Naive thymus-derived CD4-positive, alpha-beta T cell (primary cell): ENCODE measurements at regions not wholly inside any gene's neighbourhood (a gene's known extent, or its start where the extent isn't known, plus 50 kb on each side); places are given as distances from the start of the nearest gene placed in this dataset.

Experiments used
- ATAC-seq: fragments of 150-1000 bp; cut with Tn5 transposase; 2 replicates; pipeline ENCODE4 v1.10.0; 2021; ENCODE audit warnings: mild to moderate bottlenecking, moderate library complexity
- CTCF ChIA-PET: fragments of 350-600 bp; sonication (Branson Sonifier 250); formaldehyde crosslinking; loops from one replicate; lab custom pipeline; 2021; ENCODE audit warnings: antibody characterized with exemption; lab: Charles Lee
- POLR2A ChIA-PET: fragments of 350-600 bp; sonication (Branson Sonifier 250); formaldehyde crosslinking; loops from one replicate; lab custom pipeline; 2021; ENCODE audit warnings: antibody characterized with exemption, inconsistent platforms; lab: Charles Lee
- DNase-seq, 9 donors: peaks; one replicate each; pipeline versions ENCODE4 v3.0.0 to v3.0.0-alpha.2; 2020 to 2022; ENCODE audit warnings: mixed read lengths in 1 of 9
- H3K27ac ChIP-seq: one replicate; pipeline ENCODE4 v1.7.0; 2013; ENCODE audit warnings: mild to moderate bottlenecking, low read depth, low read length, moderate library complexity
- H3K27me3 ChIP-seq, 2 donors: one replicate each; pipeline ENCODE4 v1.7.0; 2013; ENCODE audit warnings: low read length in 2 of 2, mild to moderate bottlenecking in 2 of 2, moderate library complexity in 2 of 2; ENCODE audit not compliant: control insufficient read depth in 2 of 2, insufficient read depth in 2 of 2
- H3K36me3 ChIP-seq, 3 experiments: 1 replicate in 2 of 3; 2 replicates in 1 of 3; pipeline ENCODE4 v1.7.0; 2013; ENCODE audit warnings: low read length in 3 of 3, mild to moderate bottlenecking in 3 of 3, moderate library complexity in 1 of 3; ENCODE audit not compliant: insufficient read depth in 3 of 3, control insufficient read depth in 2 of 3
- H3K4me1 ChIP-seq, 2 donors: one replicate each; pipeline ENCODE4 v1.7.0; 2013; ENCODE audit warnings: low read length in 2 of 2, mild to moderate bottlenecking in 2 of 2, moderate library complexity in 1 of 2; ENCODE audit not compliant: control insufficient read depth in 2 of 2, insufficient read depth in 2 of 2
- H3K4me3 ChIP-seq: 2 replicates; pipeline ENCODE4 v1.7.0; 2013; ENCODE audit warnings: mild to moderate bottlenecking, low read length
- H3K9me3 ChIP-seq, 3 experiments: 1 replicate in 2 of 3; 2 replicates in 1 of 3; pipeline ENCODE4 v1.7.0; 2013; ENCODE audit warnings: low read length in 3 of 3; ENCODE audit not compliant: control insufficient read depth in 2 of 3
- H3K27ac Mint-ChIP-seq, 9 donors: one replicate each; pipeline ENCODE4 v1.8.0; 2020 to 2022; ENCODE audit warnings: mixed read lengths in 9 of 9, mild to moderate bottlenecking in 8 of 9, moderate library complexity in 5 of 9, inconsistent platforms in 2 of 9
- H3K27me3 Mint-ChIP-seq, 5 donors: one replicate each; pipeline ENCODE4 v1.8.0; 2021 to 2022; ENCODE audit warnings: mixed read lengths in 5 of 5, mild to moderate bottlenecking in 1 of 5
- H3K36me3 Mint-ChIP-seq, 5 donors: one replicate each; pipeline ENCODE4 v1.8.0; 2020 to 2022; ENCODE audit warnings: mixed read lengths in 5 of 5, mild to moderate bottlenecking in 3 of 5, inconsistent platforms in 1 of 5
- H3K4me1 Mint-ChIP-seq, 7 donors: one replicate each; pipeline ENCODE4 v1.8.0; 2020 to 2022; ENCODE audit warnings: mixed read lengths in 7 of 7, mild to moderate bottlenecking in 3 of 7, inconsistent platforms in 1 of 7
- H3K4me3 Mint-ChIP-seq, 10 donors: one replicate each; pipeline ENCODE4 v1.8.0; 2020 to 2022; ENCODE audit warnings: mild to moderate bottlenecking in 10 of 10, mixed read lengths in 10 of 10, moderate library complexity in 6 of 10, inconsistent platforms in 2 of 10
- H3K9me3 Mint-ChIP-seq, 11 donors: one replicate each; pipeline ENCODE4 v1.8.0; 2020 to 2022; ENCODE audit warnings: mixed read lengths in 11 of 11, mild to moderate bottlenecking in 4 of 11, inconsistent platforms in 1 of 11, moderate library complexity in 1 of 11
- intact Hi-C, 2 donors: fragments of 100-400 bp; cut with micrococcal nuclease; formaldehyde crosslinking; loops; one replicate each; pipeline ENCODE4 v1.15.1; 2023

DNA sequence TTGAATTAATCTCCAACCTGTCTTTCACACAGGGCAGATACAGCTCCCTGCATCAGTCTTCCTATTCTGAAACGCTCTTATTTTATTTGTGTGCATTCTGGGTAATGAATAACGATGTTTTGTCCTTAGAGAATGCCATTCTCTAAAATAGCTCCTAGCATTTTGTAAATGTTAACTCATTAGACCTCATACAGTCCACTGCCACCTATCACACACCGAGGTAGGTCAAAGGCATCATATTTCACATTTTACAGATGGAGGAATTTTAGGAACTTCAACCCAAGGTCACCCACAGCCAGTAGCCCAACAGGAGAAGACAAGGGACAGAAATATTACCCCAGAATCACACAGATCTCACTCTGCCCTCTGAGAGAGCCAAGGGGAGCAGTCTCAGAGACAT lies 455.4 kb upstream of the GYPC start:
- Mint-ChIP-seq H3K36me3 (peaks cover 0 to 3% (median 0%) of the 10 kb centered on the region in 5 donors), H3K27ac (no peak overlapping the region), H3K9me3 (peaks cover 0 to 8% (median 2%) of the 10 kb centered on the region in 11 donors), H3K4me1 (no peaks in the 10 kb centered on the region), H3K27me3 (peaks cover 0 to 4% (median 0%) of the 10 kb centered on the region in 5 donors), H3K4me3 (no peak overlapping the region)
- H3K9me3 ChIP-seq, result no peaks in the 10 kb centered on the region
- no peak overlapping the region for H3K4me3 ChIP-seq
- ChIA-PET CTCF (no interaction called here), POLR2A (no interaction called here)
- ATAC-seq, result no peak
- intact Hi-C loops, result no loop called here
- H3K4me1 ChIP-seq, result no peaks in the 10 kb centered on the region
- H3K36me3 ChIP-seq, result no peaks in the 10 kb centered on the region
- DNase-seq, result no peak
- H3K27me3 ChIP-seq, result no peaks in the 10 kb centered on the region
- H3K27ac ChIP-seq, result no peak overlapping the region

DNA sequence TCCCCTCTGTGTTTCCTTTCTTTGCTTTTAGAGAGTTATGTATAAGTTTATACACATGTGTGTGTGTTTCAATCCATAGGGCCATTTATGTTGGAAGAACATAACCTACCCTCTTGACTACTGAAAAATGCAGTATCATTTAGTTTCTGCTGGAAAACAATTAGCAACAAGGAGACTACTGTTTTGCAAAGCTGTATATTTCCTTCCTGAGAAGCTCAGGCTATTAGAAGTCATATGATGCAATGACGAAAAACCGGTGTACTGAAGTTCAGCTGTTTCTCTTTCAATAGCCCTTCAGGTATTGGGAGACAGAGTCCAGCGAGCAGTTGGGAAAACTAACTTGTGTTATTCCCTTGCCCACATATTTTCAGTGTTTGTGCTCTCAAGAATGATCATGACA lies 447.7 kb upstream of the GYPC start:
- Mint-ChIP-seq H3K27me3 (peaks cover 0 to 10% (median 6%) of the 10 kb centered on the region in 5 donors), H3K9me3 (peaks cover 0 to 8% (median 3%) of the 10 kb centered on the region in 11 donors), H3K27ac (no peak overlapping the region), H3K36me3 (no peaks in the 10 kb centered on the region), H3K4me3 (no peak overlapping the region), H3K4me1 (no peaks in the 10 kb centered on the region)
- ATAC-seq (no peak), DNase-seq (no peak)
- ChIA-PET CTCF (no interaction called here), POLR2A (no interaction called here)
- Histone ChIP-seq H3K9me3 (no peaks in the 10 kb centered on the region), H3K4me1 (no peaks in the 10 kb centered on the region), H3K36me3 (no peaks in the 10 kb centered on the region), H3K27ac (no peak overlapping the region), H3K4me3 (no peak overlapping the region), H3K27me3 (no peaks in the 10 kb centered on the region)
- intact Hi-C loops, result no loop called here

DNA sequence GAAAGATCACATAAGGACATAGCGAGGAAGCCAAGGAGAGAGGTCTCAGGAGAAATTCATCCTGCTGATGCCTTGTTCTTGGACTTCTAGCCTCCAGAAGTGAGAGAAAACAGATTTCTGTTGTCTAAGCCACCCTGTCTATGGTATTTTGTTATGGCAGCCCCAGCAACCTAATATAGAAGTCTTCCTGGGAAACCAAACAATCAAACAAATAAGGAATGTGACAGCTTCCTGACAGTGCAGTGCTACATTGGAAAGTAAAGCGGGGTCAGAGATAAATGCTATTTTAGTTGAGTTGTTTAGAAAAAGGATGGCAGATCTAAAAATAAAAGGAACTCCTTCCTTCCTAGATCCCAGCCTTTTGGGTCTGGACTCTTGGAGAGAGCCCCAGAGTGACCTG lies 443.2 kb upstream of the GYPC start:
- Histone ChIP-seq H3K4me3 (no peak overlapping the region), H3K4me1 (no peaks in the 10 kb centered on the region), H3K27me3 (no peaks in the 10 kb centered on the region), H3K36me3 (no peaks in the 10 kb centered on the region), H3K9me3 (no peaks in the 10 kb centered on the region), H3K27ac (no peak overlapping the region)
- ATAC-seq (no peak), DNase-seq (no peak)
- Mint-ChIP-seq H3K9me3 (peaks cover 0 to 7% (median 2%) of the 10 kb centered on the region in 11 donors), H3K4me1 (no peaks in the 10 kb centered on the region), H3K36me3 (no peaks in the 10 kb centered on the region), H3K27ac (no peak overlapping the region), H3K27me3 (peaks cover 0 to 16% (median 11%) of the 10 kb centered on the region in 5 donors), H3K4me3 (no peak overlapping the region)
- intact Hi-C loops, result no loop called here
- POLR2A ChIA-PET, result no interaction called here
- CTCF ChIA-PET, result no interaction called here

DNA sequence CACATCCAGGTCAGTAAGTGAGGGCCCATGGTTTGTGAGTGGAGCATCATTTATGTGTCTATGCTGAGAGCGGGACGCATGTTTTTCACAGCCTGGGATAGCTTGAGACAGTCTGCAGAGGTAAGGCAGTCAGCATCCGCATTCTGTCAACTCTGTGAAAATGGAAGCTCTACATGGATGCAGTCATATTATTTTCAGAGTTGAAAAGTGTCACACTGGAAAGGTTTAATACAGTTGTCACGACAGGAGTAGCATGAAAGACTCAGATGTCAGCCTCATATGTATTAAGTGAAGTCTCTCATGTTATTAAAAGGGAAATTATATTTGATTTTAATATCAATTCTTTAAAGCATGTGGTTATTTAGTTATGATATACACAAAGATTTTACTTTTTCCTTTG lies 436.9 kb upstream of the GYPC start:
- ATAC-seq, result no peak
- no peak for DNase-seq
- no peak overlapping the region for H3K27ac Mint-ChIP-seq
- H3K4me1 Mint-ChIP-seq, result peaks cover 0 to 1% (median 0%) of the 10 kb centered on the region in 7 donors
- ChIA-PET CTCF (no interaction called here), POLR2A (no interaction called here)
- peaks cover 0 to 23% (median 17%) of the 10 kb centered on the region in 5 donors for H3K27me3 Mint-ChIP-seq
- H3K27me3 ChIP-seq, result no peaks in the 10 kb centered on the region
- no peak overlapping the region for H3K4me3 Mint-ChIP-seq
- no peaks in the 10 kb centered on the region for H3K9me3 ChIP-seq
- H3K36me3 Mint-ChIP-seq, result no peaks in the 10 kb centered on the region
- no peak overlapping the region for H3K27ac ChIP-seq
- H3K9me3 Mint-ChIP-seq, result peaks cover 0 to 6% (median 2%) of the 10 kb centered on the region in 11 donors
- no peaks in the 10 kb centered on the region for H3K36me3 ChIP-seq
- intact Hi-C loops, result no loop called here
- no peaks in the 10 kb centered on the region for H3K4me1 ChIP-seq
- no peak overlapping the region for H3K4me3 ChIP-seq

DNA sequence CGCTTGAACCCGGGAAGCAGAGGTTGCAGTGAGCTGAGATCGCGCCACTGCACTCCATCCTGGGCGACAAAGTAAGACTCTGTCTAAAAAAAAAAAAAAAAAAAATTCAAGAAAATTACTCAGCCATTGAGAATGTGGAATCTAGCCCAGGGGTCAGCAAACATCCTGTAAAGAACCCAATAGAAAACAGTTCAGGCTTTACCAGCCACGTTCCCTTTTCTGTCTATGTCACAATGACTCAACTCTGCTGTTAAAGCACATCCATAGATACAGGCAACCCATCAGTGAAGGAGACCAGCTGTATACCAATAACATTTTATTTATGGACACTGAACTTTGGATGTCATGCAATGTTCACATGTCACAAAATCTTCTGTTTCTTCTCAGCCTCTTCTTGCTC lies 435.6 kb upstream of the GYPC start:
- CTCF ChIA-PET, result no interaction called here

DNA sequence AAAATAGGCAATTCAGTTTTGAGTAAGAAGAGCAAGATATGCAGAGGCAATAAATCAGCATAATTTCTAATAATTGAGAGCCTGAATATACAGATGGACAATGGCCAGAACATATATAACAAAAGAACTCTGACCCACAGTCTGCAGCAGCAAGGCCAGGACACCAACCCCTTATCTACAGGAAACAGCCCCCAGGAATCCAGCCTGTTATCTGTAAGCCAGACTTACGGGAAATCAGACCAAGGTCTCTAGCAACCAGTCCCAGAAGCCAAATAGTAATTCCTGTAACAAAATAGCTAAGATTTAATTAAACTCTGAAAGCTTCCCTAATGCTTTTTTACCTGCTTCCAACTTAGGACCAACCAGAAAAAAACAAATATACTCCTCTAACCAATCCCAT lies 434.5 kb upstream of the GYPC start:
- Histone ChIP-seq H3K36me3 (no peaks in the 10 kb centered on the region), H3K9me3 (no peaks in the 10 kb centered on the region), H3K27me3 (no peaks in the 10 kb centered on the region), H3K4me1 (no peaks in the 10 kb centered on the region), H3K4me3 (no peak overlapping the region), H3K27ac (no peak overlapping the region)
- intact Hi-C loops, result no loop called here
- peaks cover 0 to 24% (median 17%) of the 10 kb centered on the region in 5 donors for H3K27me3 Mint-ChIP-seq
- ChIA-PET CTCF (no interaction called here), POLR2A (no interaction called here)
- H3K9me3 Mint-ChIP-seq, result peaks cover 0 to 8% (median 2%) of the 10 kb centered on the region in 11 donors
- H3K4me3 Mint-ChIP-seq, result no peak overlapping the region
- no peaks in the 10 kb centered on the region for H3K36me3 Mint-ChIP-seq
- ATAC-seq (no peak), DNase-seq (no peak)
- peaks cover 0 to 1% (median 0%) of the 10 kb centered on the region in 7 donors for H3K4me1 Mint-ChIP-seq
- H3K27ac Mint-ChIP-seq, result no peak overlapping the region

More for the DNA sequence above, 435.6 kb upstream of the GYPC start:
- Mint-ChIP-seq H3K27ac (no peak overlapping the region), H3K4me1 (peaks cover 0 to 1% (median 0%) of the 10 kb centered on the region in 7 donors), H3K4me3 (no peak overlapping the region), H3K36me3 (no peaks in the 10 kb centered on the region), H3K9me3 (peaks cover 0 to 8% (median 2%) of the 10 kb centered on the region in 11 donors), H3K27me3 (peaks cover 0 to 24% (median 17%) of the 10 kb centered on the region in 5 donors)
- Histone ChIP-seq H3K4me3 (no peak overlapping the region), H3K4me1 (no peaks in the 10 kb centered on the region), H3K27ac (no peak overlapping the region), H3K9me3 (no peaks in the 10 kb centered on the region), H3K36me3 (no peaks in the 10 kb centered on the region), H3K27me3 (no peaks in the 10 kb centered on the region)
- ATAC-seq (no peak), DNase-seq (no peak)
- POLR2A ChIA-PET, result no interaction called here
- intact Hi-C loops, result no loop called here

DNA sequence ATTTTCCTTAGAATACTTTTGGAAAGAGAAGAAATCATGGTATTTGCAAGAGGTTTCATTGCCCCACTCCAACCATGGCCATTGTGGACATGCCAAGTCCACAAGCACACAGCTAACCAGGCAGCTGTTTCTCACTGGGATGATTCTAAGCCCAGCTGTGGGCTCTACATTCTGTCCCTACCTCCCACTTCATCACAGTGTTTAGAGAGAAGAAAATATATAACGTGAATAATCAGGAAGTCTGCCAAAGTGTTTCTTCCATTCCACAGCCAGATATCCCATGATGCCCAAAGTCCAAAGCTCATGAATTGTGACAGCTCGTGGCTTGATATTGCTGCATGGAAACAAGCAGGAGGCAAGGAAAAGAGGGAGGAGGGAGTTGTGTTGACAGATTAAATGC lies 433.7 kb upstream of the GYPC start:
- no peak for DNase-seq
- H3K9me3 ChIP-seq, result no peaks in the 10 kb centered on the region
- no peak for ATAC-seq
- CTCF ChIA-PET, result no interaction called here
- peaks cover 0 to 8% (median 2%) of the 10 kb centered on the region in 11 donors for H3K9me3 Mint-ChIP-seq
- no peak overlapping the region for H3K4me3 Mint-ChIP-seq
- H3K36me3 ChIP-seq, result no peaks in the 10 kb centered on the region
- H3K36me3 Mint-ChIP-seq, result no peaks in the 10 kb centered on the region
- no peak overlapping the region for H3K27ac ChIP-seq
- peaks cover 0 to 1% (median 0%) of the 10 kb centered on the region in 7 donors for H3K4me1 Mint-ChIP-seq
- POLR2A ChIA-PET, result no interaction called here
- no peaks in the 10 kb centered on the region for H3K4me1 ChIP-seq
- H3K27me3 ChIP-seq, result no peaks in the 10 kb centered on the region
- no peak overlapping the region for H3K27ac Mint-ChIP-seq
- no peak overlapping the region for H3K4me3 ChIP-seq
- intact Hi-C loops, result no loop called here
- H3K27me3 Mint-ChIP-seq, result peaks cover 0 to 24% (median 15%) of the 10 kb centered on the region in 5 donors
